GM19238 (cell line): ENCODE measurements at regions not wholly inside any gene's neighbourhood (a gene's known extent, or its start where the extent isn't known, plus 50 kb on each side); places are given as distances from the start of the nearest gene placed in this dataset.
"Not testable (repeated sequence)": the region's sequence is repeated elsewhere in the genome, so short reads cannot be mapped to it uniquely, and the experiment has no call there.

Source experiments
- DNase-seq: peaks from one replicate; pipeline ENCODE4 v3.0.0; 2011; ENCODE audit warnings: low spot score; ENCODE audit not compliant: insufficient read length

DNA sequence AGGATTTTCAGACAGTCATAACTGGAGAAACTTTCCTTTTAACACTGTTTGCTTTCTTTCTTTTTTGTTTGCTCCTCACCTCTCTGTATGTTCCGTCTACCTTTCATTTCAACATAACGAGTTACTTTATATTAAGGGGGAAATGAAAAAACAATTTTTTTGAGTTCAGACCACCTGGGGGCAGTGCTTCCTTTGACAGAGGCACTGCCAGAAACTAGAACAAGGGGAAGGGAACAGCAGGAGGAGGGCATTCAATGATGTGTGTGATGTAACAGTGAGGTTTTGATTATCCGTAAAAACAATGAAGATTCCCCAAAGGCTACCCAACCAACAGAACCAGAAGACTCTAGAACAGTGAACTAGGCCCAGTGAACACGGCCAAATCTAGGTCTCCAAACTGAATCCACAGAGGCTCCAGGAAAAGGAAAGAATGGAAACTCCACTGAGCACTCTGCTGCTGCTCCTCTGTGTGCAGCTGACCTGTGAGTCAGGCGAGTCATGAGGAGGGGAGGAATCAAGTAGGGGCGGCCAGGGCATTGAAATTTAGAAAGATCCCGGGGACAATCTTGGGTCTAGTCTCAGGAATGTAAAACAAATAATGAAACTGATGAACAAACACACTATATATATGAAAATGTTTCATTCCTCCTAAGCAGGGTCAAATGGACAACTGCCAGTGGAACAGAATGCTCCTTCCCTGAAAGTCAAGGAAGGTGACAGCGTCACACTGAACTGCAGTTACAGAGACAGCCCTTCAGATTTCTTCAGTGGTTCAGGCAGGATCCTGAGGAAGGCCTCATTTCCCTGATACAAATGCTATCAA lies 323.5 kb downstream of the DAD1 start:
- DNase-seq = no peak

DNA sequence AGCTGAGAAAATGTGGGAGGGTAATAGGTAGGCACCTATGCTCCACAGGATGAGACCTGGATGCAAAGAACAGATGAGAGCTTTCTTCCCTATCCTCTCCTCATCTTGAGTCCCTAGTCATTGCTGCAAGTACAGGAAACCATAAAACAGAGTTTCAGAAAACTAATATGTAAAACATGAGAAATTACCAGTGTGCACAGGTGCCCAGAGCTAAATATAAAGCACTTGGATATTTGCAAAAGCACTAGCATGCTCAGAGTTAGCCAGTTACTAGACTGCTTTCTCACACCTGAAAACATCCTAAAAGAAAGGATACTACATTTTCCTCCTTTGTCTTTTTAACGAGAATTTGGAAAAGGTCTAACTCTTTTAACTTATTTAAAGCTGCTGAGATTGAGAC lies 324.3 kb downstream of the DAD1 start:
- no peak for DNase-seq

DNA sequence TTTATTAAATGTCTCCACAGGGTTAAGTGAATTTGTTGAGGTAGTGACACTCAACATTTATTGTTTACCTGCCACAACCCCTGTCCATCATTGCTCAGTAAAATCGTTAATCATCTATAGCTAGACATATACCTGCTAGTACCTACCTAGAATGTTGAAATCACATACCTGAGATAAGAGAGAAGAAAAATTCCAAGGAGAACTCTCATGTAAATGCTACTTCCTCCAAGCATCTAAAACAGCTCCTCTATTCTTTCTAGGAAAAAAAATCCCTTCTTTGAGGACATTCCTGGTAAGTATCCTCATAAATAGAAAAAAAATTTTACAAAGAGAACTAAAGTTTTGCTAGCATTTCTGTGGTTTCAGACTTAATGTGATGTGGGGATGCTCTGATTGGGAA lies 325.1 kb downstream of the DAD1 start:
- no peak for DNase-seq

DNA sequence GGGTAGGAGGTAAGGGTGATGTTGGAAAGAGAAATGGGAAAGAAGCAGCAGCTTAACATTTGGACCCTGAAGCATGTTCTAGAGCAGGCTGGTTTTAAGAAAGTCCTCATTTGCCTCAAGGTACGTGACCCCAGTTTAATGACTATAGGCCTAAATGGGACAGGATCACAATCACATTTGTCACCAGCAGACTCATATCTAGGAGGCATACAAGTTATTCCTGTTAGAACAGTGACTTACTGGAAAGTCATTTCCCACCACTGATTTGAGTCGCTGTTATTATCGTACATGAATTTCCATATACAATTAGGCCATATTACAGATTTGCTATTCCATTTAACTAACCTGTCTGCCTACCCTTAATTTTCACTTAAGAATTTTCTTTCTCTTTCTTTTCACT lies 326.1 kb downstream of the DAD1 start:
- no peak for DNase-seq

DNA sequence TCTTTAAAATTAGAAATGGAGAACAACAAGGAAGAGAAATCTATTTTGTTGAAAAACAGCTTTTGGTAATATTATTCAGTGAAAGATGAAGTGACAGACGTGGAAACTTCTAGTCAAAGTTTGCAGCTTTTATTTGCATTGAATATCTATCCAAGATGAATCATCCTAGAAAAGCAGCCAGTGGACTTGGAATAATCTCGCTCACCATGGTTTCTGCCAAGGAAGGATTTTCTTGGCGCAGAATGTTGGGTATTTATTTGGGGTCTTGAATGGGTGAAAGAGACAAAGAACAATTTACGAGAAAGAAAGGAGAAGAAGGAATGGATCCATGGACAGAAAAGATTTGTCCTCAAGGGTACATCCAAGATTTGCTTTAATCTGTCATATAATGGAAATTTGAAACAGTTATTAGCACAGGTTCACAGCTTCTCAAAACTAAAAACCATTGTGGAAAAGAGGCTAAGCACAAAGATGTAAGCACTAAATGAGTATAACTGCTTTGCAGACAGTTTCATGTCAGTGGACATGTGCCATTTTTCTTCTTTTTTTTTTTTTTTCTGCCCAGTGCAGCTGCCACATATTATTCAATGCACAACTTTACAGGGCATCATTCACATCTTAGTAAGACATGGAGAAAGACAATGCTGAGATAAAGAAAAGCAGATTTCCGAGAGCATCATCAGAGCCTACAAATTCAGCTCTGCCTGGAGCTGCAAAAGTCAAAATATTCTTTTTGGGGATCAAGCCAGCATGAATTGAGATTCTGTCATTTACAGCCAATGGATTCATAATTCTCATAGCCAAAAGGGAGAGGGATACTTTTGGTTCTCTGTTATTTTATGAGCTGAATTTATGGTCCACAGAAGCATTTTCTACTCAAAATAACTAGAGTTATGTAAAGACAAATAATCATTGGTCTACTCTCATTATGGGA lies 333.7 kb downstream of the DAD1 start:
- no peak for DNase-seq

DNA sequence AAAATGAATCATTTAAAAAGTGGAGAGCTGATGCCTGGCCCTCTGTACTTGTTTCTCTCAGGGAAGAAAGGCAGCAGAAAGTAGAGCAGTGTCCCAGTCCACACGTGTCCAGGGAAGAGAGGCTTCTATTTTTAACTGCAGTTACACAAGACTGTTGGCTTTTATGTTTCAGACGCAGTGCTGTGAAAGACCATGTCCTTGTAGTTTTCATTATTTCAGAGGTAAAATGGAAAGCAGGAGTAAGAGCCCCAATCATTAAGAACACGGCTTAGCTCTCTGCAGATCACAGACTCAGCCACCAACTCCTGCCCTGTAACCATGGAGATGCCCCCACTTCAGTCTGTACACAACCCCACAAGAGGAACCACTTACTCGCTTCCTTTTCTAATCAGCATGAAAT lies 336.3 kb downstream of the DAD1 start:
- DNase-seq = no peak

DNA sequence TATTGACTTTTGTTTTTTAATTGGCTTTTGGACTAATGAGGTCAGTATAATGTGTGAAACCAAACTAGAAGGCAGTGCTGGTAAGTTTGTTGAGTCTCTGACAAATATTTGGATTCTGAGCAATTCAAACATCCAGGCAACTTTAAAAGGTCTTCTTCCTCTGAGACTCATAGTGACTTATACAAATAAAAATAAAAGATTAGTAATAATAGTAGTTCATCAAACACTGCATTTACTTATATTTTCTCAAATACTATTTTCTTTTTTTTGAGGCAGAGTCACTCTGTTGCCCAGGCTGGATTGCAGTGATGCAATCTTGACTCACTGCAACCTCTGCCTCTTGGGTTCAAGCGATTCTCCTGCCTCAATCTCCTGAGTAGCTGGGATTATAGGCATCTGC lies 337.9 kb downstream of the DAD1 start:
- no peak for DNase-seq

DNA sequence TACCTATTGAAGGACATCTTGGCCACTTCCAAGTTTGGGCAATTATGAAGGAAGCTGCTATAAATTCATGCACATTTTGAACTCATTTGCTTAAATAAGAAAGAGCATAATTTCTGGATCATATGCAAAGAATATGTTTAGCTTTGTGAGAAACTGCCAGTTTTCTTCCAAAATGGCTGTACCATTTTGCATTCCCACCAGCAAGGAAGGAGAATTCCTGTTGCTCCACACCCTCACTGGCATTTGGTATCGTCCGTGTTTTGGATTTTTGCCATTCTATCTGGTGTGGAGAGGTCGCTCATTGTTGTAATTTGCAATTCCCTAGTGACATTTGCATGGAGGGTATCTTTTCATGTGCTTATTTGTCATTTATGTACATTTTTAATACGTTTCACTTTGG lies 339.3 kb downstream of the DAD1 start:
- DNase-seq = no peak

DNA sequence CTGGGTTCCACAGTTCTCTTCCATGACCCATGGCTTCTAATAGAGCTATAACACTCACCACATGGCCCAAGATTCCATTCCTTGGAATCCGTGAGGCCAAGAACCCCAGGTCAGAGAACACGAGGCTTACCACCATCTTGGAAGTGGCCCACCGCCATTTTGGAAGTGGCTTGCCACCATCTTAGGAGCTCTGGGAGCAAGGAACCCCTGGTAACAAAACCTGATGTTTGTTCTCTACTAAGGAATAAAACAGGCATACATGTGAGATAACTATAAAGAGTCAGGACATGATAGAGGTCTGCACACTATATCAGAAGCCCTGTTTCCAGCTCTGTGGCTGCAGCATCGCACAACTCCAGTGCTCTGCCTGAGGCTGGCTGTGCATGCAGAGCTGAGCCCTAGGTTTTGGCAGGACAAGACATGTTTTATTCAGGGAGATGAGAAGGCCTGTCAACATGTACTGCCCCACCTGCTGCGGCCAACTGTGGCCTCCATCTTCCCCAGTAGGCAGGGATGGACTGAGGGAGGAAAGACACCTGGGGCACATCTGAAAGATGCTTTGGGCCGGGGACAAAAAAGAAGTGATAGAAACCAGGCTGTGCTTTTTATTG lies 344.9 kb downstream of the DAD1 start:
- no peak for DNase-seq

DNA sequence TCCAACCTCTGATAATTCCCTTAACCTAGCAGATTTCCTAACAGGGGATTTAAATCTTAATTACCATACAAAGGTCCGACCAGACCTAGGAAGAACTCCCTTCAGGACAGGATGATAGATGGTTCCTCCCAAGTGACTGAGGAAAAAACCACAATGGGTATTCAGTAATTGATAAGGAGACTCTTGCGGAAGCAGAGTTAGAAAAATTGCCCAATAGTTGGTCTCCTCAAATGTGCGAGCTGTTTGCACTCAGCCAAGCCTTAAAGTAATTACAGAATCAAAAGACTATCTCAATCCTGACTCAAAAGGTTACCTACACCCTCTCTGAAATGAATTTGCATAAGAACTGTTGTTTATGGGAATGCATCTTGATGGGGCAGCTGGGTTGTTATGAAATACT lies 350.7 kb downstream of the DAD1 start:
- not testable (repeated sequence) for DNase-seq

DNA sequence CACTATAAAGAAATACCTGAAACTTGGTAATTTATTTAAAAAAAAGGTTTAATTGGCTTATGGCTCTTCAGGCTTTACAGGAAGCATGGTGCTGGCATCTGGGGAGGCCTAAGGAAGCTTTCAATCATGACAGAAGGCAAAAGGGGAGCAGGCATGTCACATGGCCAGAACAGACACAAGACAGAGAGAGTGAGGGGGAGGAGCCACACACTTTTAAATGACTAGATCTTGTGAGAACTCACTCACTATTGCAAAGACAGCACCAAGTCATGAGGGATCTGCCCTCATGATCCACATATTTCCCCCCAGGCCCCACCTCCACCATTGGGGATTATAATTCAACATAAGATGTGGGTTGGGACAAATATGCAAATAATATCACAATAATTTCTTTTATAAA lies 355.6 kb downstream of the DAD1 start:
- no peak for DNase-seq

DNA sequence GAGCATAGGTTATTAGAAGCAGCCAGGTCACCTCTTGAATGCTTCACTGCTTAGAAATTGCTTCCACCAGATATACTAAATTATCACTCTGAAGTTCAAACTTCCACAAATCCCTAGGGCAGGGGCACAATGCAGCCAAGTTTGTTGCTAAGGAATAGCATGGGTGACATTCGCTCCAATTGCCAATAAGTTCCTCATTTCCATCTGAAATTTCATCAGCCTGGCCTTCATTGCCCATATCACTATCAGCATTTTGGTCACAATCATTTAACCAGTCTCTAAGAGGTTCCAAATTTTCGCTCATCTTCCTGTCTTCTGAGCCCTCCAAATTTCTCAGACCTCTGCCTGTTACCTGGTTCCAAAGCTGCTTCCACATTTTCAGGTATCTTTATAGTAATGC lies 356.1 kb downstream of the DAD1 start:
- DNase-seq = no peak

DNA sequence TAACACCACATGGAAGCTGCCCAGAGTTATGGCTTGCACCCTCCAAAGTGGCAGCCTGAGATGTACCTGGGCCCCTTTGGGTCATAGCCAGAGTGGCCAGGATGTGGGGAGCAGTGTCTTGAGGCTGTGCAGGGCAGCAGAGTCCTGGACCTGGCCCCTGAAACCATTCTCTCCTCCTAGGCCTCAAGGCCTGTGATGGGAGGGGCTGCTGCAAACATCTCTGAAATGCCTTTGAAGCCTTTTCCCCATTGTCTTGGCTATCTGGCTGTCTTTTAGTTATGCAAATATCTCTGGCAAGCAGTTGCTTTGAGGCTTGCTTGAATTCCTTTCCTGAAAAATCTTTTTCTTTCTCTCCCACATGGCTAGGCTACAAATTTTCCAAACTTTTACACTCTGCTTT lies 356.5 kb downstream of the DAD1 start:
- DNase-seq = no peak

DNA sequence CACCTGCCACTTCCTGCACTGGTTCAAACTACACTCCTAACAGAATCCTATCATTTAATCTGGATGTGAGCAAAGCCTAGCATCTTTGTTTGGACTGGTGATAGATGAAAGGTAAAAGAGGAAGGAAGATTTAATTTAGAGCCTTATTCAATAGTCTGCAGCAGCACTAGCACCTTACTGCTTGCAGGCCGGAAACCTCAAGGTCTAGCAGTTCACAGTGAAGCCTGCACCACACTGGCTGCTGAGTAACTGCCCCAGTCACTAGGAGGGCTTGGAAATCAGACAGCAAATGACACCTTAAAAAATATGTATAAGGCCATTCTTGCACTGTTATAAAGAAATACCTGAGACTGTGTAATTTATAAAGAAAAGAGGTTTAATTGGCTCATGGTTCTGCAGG lies 358.0 kb downstream of the DAD1 start:
- DNase-seq = no peak

DNA sequence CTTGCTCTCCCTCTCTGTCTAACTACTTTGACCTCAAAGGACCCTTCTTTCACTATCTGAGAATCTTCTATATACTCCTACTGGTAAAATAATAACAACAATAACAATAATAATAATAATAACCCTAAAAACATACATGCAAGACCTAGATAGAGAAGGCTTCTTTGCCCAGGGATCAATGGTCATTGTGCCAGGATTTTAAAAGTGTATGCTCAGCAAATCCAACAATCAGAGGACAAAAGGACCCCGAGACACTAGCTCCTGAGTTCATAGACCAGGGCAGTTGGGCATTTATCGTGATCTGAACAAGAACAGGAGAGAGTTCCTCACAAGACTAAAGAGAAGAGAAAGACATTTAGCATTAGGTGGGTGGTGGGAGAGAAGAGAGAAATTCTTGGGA lies 358.5 kb downstream of the DAD1 start:
- DNase-seq = no peak

DNA sequence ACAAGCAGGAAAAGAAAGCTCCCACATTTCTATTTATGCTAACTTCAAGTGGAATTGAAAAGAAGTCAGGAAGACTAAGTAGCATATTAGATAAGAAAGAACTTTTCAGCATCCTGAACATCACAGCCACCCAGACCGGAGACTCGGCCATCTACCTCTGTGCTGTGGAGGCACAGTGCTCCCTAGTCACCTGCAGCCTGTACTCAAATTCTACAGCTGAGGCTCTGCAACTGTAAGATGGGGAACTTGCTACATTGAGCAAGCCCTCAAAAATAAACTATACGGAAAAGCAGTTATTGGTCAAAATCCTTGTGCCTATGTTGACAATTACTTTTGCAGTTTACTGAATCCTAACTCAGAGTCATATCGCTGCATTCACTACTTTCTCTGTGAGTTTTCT lies 361.9 kb downstream of the DAD1 start:
- no peak for DNase-seq

DNA sequence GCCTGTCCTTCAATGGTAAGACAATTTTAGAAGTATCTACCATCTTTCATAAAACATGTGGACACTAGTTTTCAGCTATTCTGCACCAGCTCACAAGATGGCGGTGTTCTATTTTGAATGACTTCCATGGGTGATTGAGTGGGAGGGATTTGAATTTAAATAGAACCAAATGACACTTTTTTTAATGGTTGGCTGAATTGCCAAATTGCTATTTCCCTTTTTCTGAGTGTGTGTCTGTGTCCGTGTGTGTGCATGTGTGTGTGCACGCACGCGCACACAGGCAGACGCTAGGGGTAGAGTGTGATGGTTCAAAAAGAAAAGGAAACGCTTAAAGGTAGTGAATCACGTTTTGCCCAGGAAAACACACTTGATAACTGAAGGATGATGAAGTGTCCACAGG lies 362.6 kb downstream of the DAD1 start:
- no peak for DNase-seq

DNA sequence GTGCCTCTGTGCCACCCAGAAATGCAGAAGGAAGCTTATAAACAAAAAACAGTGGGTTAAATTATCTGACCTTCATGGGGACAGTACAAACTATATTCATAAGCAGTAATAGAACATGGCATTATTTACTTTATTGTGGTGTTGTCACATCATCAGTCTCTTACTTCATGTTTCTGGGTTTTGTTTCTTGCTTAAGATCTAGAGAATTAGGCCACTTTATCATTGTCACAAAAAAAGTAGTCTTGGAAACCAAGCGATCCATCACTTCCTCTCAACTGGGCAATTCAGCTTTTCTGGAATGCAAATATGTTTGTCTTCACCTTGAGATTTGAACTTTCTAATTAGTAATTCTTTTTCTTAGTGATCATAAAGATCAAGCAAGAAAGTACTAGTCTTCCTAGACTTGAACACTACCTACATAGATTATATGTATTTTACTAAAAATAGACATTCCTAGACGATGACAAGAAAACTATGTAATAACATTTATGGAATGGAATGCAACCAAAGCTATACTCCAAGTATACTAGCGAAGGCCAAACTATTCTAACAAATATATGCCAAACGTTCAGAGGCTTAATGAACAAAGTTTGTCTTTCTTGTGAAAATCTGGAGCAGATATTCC lies 363.4 kb downstream of the DAD1 start:
- DNase-seq = no peak

DNA sequence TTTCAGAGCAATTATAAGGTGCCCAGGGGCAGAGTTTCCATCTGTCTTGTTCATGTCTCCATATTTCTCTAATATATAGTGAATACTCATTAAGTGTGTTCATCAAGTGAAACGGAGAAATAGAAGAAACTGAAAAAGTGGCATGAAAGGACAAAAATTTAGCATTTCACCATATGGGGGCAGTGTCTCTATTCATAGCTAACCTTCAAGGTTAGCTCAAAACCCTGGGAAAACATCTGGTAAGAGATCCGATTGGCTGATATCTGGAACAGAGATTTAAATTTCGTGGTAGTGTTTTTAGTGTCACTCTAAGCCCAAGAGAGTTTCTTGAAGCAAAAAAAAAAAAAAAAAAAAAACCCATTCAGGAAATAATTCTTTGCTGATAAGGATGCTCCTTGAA lies 367.5 kb downstream of the DAD1 start:
- DNase-seq = no peak

DNA sequence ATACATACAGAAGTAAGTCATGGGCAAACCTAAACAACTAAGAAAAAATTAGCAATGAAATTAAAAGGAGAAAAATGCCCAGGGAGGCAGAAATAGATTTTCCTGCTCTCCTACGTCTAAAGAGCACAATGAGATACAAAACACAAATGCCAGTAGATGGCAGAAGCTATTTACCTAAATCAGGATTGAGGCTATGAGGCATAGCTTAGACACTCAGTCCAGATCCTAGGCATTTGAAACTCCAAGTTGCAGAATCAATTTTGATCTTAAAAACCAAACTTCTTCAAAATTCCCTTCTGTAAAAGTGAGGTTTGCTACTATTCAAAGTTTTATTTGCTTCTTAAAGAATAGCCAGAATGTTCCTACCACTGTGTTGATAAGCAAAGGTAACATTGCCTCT lies 368.6 kb downstream of the DAD1 start:
- DNase-seq = no peak

DNA sequence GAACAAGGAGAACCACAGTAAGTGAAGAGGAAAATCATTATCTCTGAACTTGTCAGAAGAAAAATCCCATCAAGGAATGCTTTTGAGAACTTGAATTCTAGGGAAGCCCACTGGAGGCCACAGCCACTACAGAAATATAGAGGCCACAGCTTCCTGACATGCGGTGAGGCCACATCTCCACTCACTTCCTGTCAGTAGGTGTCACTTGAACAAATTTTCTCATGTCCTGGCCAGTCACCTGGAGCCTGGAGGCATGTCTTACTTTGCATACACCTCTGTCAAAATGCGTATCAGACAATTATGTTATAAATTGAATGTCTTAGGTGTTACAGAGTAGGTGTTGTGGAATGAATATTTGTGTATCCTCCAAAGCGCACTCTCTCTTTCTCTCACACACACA lies 370.3 kb downstream of the DAD1 start:
- no peak for DNase-seq

DNA sequence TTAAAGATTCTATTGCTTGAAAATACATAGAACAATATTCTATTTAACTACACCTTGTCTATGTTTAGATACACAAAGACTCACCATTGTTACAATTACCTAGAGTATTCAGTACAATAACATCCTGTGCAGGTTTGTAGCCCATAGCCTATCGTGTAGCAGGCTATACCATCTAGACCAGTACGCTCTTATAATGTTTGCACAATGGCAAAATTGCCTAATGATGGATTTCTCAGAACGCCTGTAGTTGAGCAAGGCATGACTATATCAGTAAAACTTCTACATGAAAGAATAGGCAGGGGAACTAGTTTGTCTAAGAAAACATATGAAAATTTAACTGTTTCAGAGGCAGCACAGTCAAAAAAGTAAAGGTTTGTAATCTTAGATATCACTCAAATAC lies 375.9 kb downstream of the DAD1 start:
- no peak for DNase-seq
